PC-9 (cell line): ENCODE measurements at regions not wholly inside any gene's neighbourhood (a gene's known extent, or its start where the extent isn't known, plus 50 kb on each side); places are given as distances from the start of the nearest gene placed in this dataset.
A peak's percentile ranks its signal among the peaks of the same experiment; 100 is the strongest.

Experiments
- BruUV-seq: library from RNA; stranded (reverse); fragments of 400-500 nt; replicated peaks from 2 replicates; lab custom pipeline; 2021; lab: Mats Ljungman, UMichigan
- CTCF ChIA-PET: fragments of 300-600 bp; sonication (Branson Sonifier 250); formaldehyde crosslinking; loops from one replicate; lab custom pipeline; 2022; ENCODE audit warnings: antibody characterized with exemption; lab: Charles Lee
- POLR2A ChIA-PET: fragments of 300-600 bp; sonication (Branson Sonifier 250); formaldehyde crosslinking; loops from one replicate; lab custom pipeline; 2022; ENCODE audit warnings: antibody characterized with exemption; ENCODE audit not compliant: unreplicated experiment; lab: Charles Lee
- DNase-seq, 2 experiments: peaks; one replicate each; pipeline versions ENCODE4 v3.0.0 to v3.0.0-alpha.2; 2015 to 2022; ENCODE audit warnings: mixed read lengths in 1 of 2
- H2AFZ ChIP-seq: fragments of 200-600 bp; sonication (generic); 2 replicates; pipeline ENCODE4 v1.8.1; 2017; ENCODE audit warnings: antibody characterized with exemption
- H3F3A ChIP-seq: fragments of 200-600 bp; sonication (generic); 2 replicates; pipeline ENCODE4 v1.8.1; 2017; ENCODE audit warnings: antibody characterized with exemption, mild to moderate bottlenecking, low read depth; ENCODE audit not compliant: insufficient read depth
- H3K27ac ChIP-seq: fragments of 200-600 bp; sonication (generic); 2 replicates; pipeline ENCODE4 v1.6.1; 2016; ENCODE audit warnings: mixed run types
- H3K27me3 ChIP-seq: fragments of 200-600 bp; sonication (generic); 2 replicates; pipeline ENCODE4 v1.6.1; 2016; ENCODE audit warnings: low read depth, mixed run types; ENCODE audit not compliant: insufficient read depth
- H3K36me3 ChIP-seq: fragments of 200-600 bp; sonication (generic); 2 replicates; pipeline ENCODE4 v1.6.1; 2016; ENCODE audit warnings: low read depth, mixed run types
- H3K4me1 ChIP-seq: fragments of 200-600 bp; sonication (generic); replicated peaks from 2 replicates; pipeline ENCODE4 v1.6.1; 2016; ENCODE audit warnings: mixed run types; ENCODE audit not compliant: insufficient read depth
- H3K4me2 ChIP-seq: fragments of 200-600 bp; sonication (generic); 2 replicates; pipeline ENCODE4 v1.6.1; 2017; ENCODE audit warnings: mixed run types
- H3K4me3 ChIP-seq: fragments of 200-600 bp; sonication (generic); 2 replicates; pipeline ENCODE4 v1.6.1; 2016; ENCODE audit warnings: mixed run types
- H3K79me2 ChIP-seq: fragments of 200-600 bp; sonication (generic); 2 replicates; pipeline ENCODE4 v1.6.1; 2017; ENCODE audit warnings: low read depth, mixed run types
- H3K9me2 ChIP-seq: fragments of 200-600 bp; sonication (generic); 2 replicates; pipeline ENCODE4 v1.8.1; 2017; ENCODE audit warnings: mild to moderate bottlenecking; ENCODE audit not compliant: insufficient read depth
- H3K9me3 ChIP-seq: fragments of 200-600 bp; sonication (generic); 2 replicates; pipeline ENCODE4 v1.8.1; 2016; ENCODE audit warnings: low read depth; ENCODE audit not compliant: insufficient read depth
- H4K20me1 ChIP-seq: fragments of 200-600 bp; sonication (generic); 2 replicates; pipeline ENCODE4 v1.8.1; 2017; ENCODE audit not compliant: insufficient read depth
- EZH2 ChIP-seq: fragments of 200-600 bp; sonication (generic); IDR thresholded peaks from 2 replicates; pipeline ENCODE4 v1.8.0; 2017; ENCODE audit warnings: antibody characterized with exemption, low read depth
- intact Hi-C: fragments of 100-400 bp; cut with micrococcal nuclease; formaldehyde crosslinking; loops from one replicate; pipeline ENCODE4 v1.10.0; 2022; ENCODE audit not compliant: unreplicated experiment
- TF ChIP-seq, protein P1 (sequence below): fragments of 200-600 bp; sonication (generic); conservative IDR thresholded peaks from 2 replicates; pipeline ENCODE4 v1.6.1; 2017; ENCODE audit warnings: mixed run types, antibody characterized with exemption, mild to moderate bottlenecking, moderate library complexity

DNA sequence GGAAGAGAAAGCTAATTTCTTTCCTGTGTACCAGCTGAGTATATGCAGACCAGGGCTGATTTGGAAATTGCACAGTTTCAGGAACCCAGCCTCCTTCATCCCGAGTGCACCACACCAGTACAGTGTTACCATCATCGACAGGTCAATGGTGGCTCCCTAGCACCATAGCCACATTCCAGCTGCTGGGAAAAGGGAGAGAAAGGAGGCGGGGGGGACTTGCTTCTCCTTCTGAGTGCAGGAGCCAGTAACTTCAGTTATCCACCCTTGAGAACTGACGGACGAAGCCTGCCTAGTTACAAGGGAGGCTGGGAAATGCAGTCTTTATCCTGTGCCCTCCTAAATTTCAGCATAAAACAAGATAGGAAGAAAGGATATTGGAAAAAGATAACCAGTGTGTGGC, 129.7 kb upstream of the PRICKLE2 start:
- CTCF ChIA-PET = interaction anchor here (0.6 kb wide), 1 partner anchor 110 kb away, joined by 3 read pairs; no protein-coding TSS in a partner anchor

DNA sequence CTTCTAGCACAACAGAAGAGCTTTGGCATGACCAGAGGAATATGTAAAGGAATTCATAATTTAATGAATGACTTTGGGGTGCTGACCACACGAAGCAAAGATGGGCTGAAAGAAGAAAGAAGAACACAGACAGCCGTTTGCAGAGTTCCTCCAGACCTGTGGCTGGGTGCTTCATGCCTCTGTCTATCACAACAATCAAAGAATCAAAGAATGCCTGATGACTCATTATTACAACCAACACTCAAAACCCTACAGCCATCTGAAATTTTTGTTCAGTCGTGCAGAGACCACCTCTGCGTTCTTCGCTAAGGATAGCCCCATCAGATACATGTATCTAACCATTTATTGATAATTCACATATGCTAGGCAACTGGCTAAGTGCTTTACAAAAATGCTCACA, 129.0 kb upstream of the PRICKLE2 start:
- H3F3A ChIP-seq = no peaks in the 10 kb centered on the region
- CTCF ChIA-PET = no interaction called here
- TF ChIP-seq EZH2 = no peak
- TF ChIP-seq, protein P1, sequence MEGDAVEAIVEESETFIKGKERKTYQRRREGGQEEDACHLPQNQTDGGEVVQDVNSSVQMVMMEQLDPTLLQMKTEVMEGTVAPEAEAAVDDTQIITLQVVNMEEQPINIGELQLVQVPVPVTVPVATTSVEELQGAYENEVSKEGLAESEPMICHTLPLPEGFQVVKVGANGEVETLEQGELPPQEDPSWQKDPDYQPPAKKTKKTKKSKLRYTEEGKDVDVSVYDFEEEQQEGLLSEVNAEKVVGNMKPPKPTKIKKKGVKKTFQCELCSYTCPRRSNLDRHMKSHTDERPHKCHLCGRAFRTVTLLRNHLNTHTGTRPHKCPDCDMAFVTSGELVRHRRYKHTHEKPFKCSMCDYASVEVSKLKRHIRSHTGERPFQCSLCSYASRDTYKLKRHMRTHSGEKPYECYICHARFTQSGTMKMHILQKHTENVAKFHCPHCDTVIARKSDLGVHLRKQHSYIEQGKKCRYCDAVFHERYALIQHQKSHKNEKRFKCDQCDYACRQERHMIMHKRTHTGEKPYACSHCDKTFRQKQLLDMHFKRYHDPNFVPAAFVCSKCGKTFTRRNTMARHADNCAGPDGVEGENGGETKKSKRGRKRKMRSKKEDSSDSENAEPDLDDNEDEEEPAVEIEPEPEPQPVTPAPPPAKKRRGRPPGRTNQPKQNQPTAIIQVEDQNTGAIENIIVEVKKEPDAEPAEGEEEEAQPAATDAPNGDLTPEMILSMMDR = no peak
- no TSS peak for BruUV-seq
- H3K4me3 ChIP-seq = no peak overlapping the region
- no peak overlapping the region for H3K4me2 ChIP-seq
- intact Hi-C loops = loop anchor here (5.0 kb wide), 4 partner anchors 43 to 322 kb away; no protein-coding TSS in a partner anchor
- H3K9me3 ChIP-seq = no peaks in the 10 kb centered on the region
- no peaks in the 10 kb centered on the region for H4K20me1 ChIP-seq
- no peak overlapping the region for H2AFZ ChIP-seq
- H3K79me2 ChIP-seq = no peaks in the 10 kb centered on the region
- peak in 1 of 2 experiments; percentile 24 for DNase-seq
- H3K27me3 ChIP-seq = no peaks in the 10 kb centered on the region
- H3K4me1 ChIP-seq = peaks cover 29% of the 10 kb centered on the region
- no peaks in the 10 kb centered on the region for H3K9me2 ChIP-seq
- no peaks in the 10 kb centered on the region for H3K36me3 ChIP-seq
- POLR2A ChIA-PET = interaction anchor here (0.6 kb wide), 1 partner anchor 14 kb away, joined by 3 read pairs; no protein-coding TSS in a partner anchor
- no peak overlapping the region for H3K27ac ChIP-seq

More for the DNA sequence above, 129.7 kb upstream of the PRICKLE2 start:
- DNase-seq = peak in 1 of 2 experiments; percentile 4
- Histone ChIP-seq H3K27ac (no peak overlapping the region), H4K20me1 (no peaks in the 10 kb centered on the region), H3K79me2 (no peaks in the 10 kb centered on the region), H3K9me3 (no peaks in the 10 kb centered on the region), H3K27me3 (no peaks in the 10 kb centered on the region), H3K4me2 (peak overlapping the region; percentile 50; the same call in 1 of the 2 replicates), H3K36me3 (no peaks in the 10 kb centered on the region), H3K4me3 (no peak overlapping the region), H2AFZ (no peak overlapping the region), H3K9me2 (no peaks in the 10 kb centered on the region), H3K4me1 (peaks cover 29% of the 10 kb centered on the region), H3F3A (no peaks in the 10 kb centered on the region)
- POLR2A ChIA-PET = no interaction called here
- intact Hi-C loops = loop anchor here (5.0 kb wide), 4 partner anchors 42 to 323 kb away; no protein-coding TSS in a partner anchor
- TF ChIP-seq, protein P1 = no peak
- no peak for TF ChIP-seq EZH2
- BruUV-seq = TSS peak; percentile 67

GRCh38 chr3:64353226-64353625, 128.0 kb upstream of the PRICKLE2 start:
- Histone ChIP-seq H3K27ac (no peak overlapping the region), H2AFZ (no peak overlapping the region), H3K4me3 (no peak overlapping the region)

More at GRCh38 chr3:64353226-64353625, 128.0 kb upstream of the PRICKLE2 start:
- Histone ChIP-seq H3K79me2 (no peaks in the 10 kb centered on the region), H4K20me1 (no peaks in the 10 kb centered on the region), H3K36me3 (no peaks in the 10 kb centered on the region), H3K9me3 (no peaks in the 10 kb centered on the region), H3F3A (no peaks in the 10 kb centered on the region), H3K4me1 (peaks cover 29% of the 10 kb centered on the region), H3K4me2 (no peak overlapping the region), H3K27me3 (no peaks in the 10 kb centered on the region), H3K9me2 (no peaks in the 10 kb centered on the region)
- intact Hi-C loops = loop anchor here (5.0 kb wide), 4 partner anchors 44 to 321 kb away; no protein-coding TSS in a partner anchor
- DNase-seq = no peak
- no TSS peak for BruUV-seq
- TF ChIP-seq EZH2 = no peak
- TF ChIP-seq, protein P1 = no peak
- ChIA-PET CTCF (no interaction called here), POLR2A (interaction anchor here (0.5 to 0.6 kb wide), 2 partner anchors 19 to 31 kb away, joined by 5 to 6 read pairs; no protein-coding TSS in a partner anchor)
